ENCODE measurements at regions not wholly inside any gene's neighbourhood (a gene's known extent, or its start where the extent isn't known, plus 50 kb on each side); places are given as distances from the start of the nearest gene placed in this dataset.
A peak's percentile ranks its signal among the peaks of the same experiment; 100 is the strongest.
"Not testable (repeated sequence)": the region's sequence is repeated elsewhere in the genome, so short reads cannot be mapped to it uniquely, and the experiment has no call there.

DNA sequence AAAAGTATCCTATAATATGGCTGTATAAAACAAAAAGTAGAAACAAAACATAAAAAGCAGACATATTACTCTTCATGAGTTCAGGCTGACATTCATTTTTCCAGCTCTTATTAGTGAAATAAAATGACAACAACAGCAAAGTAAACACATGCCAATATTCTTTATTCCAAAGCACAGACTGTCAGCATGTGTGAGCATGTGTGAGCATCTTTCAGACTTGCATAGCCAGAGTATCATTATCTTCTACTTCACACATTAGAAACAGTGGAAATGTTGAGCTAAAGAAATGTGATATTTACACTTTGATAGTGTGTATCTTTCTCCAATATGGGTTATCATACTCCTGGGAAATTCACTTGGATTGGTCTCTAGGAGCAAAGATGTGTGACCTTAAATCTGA, 476.6 kb upstream of the TMEM132C start:
- Histone ChIP-seq H3K4me1 (replicated peaks) (peaks cover 7% of the 10 kb centered on the region), H3K27me3 (replicated peaks) (no peaks in the 10 kb centered on the region), H3K4me3 (no peak overlapping the region), H3K27ac (no peak overlapping the region), H3K36me3 (no peaks in the 10 kb centered on the region), H3K9me3 (replicated peaks) (no peaks in the 10 kb centered on the region)
- DNase-seq (ENCODE audit: low read depth in 1 of 2, low spot score in 2 of 2): no peak

DNA sequence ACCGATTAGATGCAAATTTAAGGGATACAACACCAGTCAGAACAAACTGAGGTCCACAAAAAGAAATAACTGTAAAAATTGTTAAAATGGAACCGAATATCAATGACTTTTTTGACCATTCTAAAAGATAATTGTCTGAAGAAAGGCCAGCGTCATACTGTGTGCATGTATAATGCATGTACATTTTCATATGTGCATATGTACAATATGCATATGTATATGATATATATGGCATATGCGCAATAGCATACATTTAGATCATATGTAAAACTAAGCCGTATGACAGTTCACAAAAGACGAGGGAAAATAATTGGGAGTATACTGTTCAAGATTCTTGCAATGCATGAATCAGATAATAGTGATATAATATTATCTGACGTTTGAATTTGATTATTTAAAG, 475.8 kb upstream of the TMEM132C start:
- Histone ChIP-seq H3K36me3 (no peaks in the 10 kb centered on the region), H3K27ac (no peak overlapping the region), H3K4me3 (no peak overlapping the region), H3K27me3 (replicated peaks) (no peaks in the 10 kb centered on the region), H3K9me3 (replicated peaks) (no peaks in the 10 kb centered on the region), H3K4me1 (replicated peaks) (no peaks in the 10 kb centered on the region)
- DNase-seq (ENCODE audit: low read depth in 1 of 2, low spot score in 2 of 2): no peak

DNA sequence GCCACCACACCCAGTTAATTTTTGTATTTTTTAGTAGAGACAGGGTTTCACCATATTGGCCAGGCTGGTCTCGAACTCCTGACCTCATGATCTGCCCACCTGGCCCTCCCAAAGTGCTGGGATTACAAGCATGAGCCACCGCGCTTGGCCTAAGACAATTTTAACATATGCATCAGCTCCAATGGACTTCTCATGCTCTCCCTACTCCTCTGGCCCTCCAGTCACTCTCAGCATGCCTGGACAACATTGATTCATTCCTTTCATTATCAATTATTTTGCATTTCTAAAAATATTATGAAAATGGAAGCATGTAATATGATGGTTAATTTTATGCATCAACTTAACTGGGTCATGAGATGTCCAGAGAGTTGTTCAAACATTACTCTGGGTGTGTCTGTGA, 469.1 kb upstream of the TMEM132C start:
- DNase-seq (ENCODE audit: low read depth in 1 of 2, low spot score in 2 of 2): no peak
- no peak overlapping the region for H3K27ac ChIP-seq
- H3K36me3 ChIP-seq: no peaks in the 10 kb centered on the region
- H3K27me3 ChIP-seq (replicated peaks): no peaks in the 10 kb centered on the region
- H3K4me1 ChIP-seq (replicated peaks): no peaks in the 10 kb centered on the region
- H3K9me3 ChIP-seq (replicated peaks): no peaks in the 10 kb centered on the region
- no peak overlapping the region for H3K4me3 ChIP-seq

DNA sequence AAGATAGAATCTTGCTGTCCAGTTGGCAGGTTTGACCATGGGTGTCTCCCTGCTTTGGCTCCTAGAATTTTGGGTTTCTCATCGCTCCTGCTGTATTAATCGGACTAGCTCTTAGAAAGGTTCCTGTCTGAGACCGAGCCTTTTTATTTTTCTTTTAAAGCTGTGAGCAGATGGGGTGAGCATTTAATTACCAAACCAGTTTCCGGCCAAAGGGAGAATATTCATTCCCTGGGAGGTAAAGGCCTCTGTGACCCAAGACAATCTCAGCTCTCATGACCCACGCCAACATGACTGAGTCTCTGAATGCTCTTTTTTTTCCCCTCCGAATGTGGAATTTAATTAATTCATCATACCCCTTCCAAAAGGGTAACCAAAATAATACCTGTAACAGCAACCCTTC, 464.7 kb upstream of the TMEM132C start:
- DNase-seq (ENCODE audit: low read depth in 1 of 2, low spot score in 2 of 2): no peak
- Histone ChIP-seq H3K4me3 (no peak overlapping the region), H3K36me3 (no peaks in the 10 kb centered on the region), H3K27me3 (replicated peaks) (no peaks in the 10 kb centered on the region), H3K27ac (no peak overlapping the region), H3K9me3 (replicated peaks) (no peaks in the 10 kb centered on the region), H3K4me1 (replicated peaks) (no peaks in the 10 kb centered on the region)

DNA sequence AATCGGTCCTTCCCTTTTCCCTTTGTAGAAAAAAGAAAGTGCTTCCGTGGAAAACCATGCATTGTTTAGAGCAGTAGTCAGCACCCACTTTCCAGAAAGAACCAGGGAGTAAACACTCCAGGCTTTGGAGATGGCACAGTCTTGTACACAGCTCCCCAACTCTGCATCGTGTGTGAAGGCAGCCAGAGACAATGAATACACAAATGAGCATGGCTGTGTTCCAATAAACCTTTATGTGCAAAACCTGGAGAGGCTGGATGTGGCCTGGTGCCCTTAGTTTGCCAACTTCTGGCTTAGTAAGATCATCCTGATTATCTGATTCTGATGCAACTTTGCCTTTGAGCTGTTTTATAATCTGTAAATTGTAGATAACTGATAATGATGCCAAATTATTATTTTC, 463.4 kb upstream of the TMEM132C start:
- Histone ChIP-seq H3K4me3 (no peak overlapping the region), H3K36me3 (no peaks in the 10 kb centered on the region), H3K27me3 (replicated peaks) (no peaks in the 10 kb centered on the region), H3K27ac (no peak overlapping the region), H3K4me1 (replicated peaks) (no peaks in the 10 kb centered on the region), H3K9me3 (replicated peaks) (no peaks in the 10 kb centered on the region)
- no peak for DNase-seq (ENCODE audit: low read depth in 1 of 2, low spot score in 2 of 2)

DNA sequence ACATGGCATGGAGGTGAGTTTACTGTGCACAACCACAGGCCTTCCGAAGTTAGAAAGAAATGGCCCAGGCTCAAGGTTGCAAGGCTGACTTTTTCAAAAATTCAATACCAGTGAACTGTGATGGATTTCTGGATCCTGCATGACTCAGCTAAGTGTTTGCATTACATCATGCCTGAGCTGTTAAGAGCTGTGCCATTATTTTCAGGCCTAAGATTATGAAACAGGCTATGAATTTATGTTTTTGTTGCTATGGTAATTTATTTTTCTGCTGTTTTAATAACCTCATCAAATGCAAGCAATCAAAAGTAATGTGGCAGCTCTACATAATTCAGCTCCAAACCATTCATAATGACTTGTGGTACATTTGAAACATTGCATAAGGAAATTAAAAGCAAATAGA, 457.7 kb upstream of the TMEM132C start:
- Histone ChIP-seq H3K9me3 (replicated peaks) (no peaks in the 10 kb centered on the region), H3K27me3 (replicated peaks) (no peaks in the 10 kb centered on the region), H3K4me3 (no peak overlapping the region), H3K4me1 (replicated peaks) (peaks cover 35% of the 10 kb centered on the region), H3K27ac (peak overlapping the region; percentile 88), H3K36me3 (no peaks in the 10 kb centered on the region)
- peak in 1 of 2 experiments; percentile 60 for DNase-seq (ENCODE audit: low read depth in 1 of 2, low spot score in 2 of 2)

DNA sequence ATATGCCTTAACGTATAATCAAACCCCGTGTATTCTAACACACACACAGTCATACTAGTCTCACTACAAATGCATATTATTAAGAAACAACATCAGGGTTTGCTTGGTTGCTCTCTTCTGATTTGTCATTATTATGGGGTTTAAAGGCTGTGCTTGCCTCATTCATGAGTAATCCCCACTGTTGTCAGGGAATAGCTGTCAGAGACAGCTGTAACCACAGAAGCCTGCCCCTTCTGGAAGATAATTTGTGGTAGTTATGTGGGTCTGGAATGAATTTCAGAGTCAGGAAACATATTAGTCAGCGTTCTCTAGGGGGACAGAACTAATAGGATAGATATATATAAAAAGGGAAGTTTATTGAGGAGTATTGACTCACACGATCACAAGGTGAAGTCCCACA, 456.9 kb upstream of the TMEM132C start:
- peak overlapping the region; percentile 88 for H3K27ac ChIP-seq
- H3K36me3 ChIP-seq: no peaks in the 10 kb centered on the region
- H3K4me3 ChIP-seq: no peak overlapping the region
- no peaks in the 10 kb centered on the region for H3K27me3 ChIP-seq (replicated peaks)
- peaks cover 35% of the 10 kb centered on the region for H3K4me1 ChIP-seq (replicated peaks)
- no peaks in the 10 kb centered on the region for H3K9me3 ChIP-seq (replicated peaks)
- DNase-seq (ENCODE audit: low read depth in 1 of 2, low spot score in 2 of 2): peak; percentile 78 to 88

DNA sequence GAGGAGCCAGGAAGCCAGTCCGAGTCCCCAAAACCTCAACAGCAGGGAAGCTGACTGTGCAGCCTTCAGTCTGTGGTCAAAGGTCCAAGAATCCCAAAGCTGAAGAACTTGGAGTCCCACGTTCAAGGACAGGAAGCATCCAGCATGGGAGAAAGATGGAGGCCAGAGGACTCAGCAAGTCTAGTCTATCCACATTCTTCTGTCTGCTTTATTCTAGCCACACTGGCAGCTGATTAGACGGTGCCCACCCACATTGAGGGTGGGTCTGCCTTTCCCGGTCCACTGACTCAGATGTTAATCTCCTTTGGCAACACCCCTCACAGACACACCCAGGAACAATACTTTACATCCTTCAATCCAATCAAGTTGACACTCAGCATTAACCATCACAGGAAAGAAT, 456.5 kb upstream of the TMEM132C start:
- H3K27ac ChIP-seq: peak overlapping the region; percentile 88
- not testable (repeated sequence) for H3K27me3 ChIP-seq (replicated peaks); H3K9me3 ChIP-seq (replicated peaks); H3K36me3 ChIP-seq; H3K4me3 ChIP-seq
- DNase-seq (ENCODE audit: low read depth in 1 of 2, low spot score in 2 of 2): peak; percentile 78 to 81
- H3K4me1 ChIP-seq (replicated peaks): peaks cover 35% of the 10 kb centered on the region

DNA sequence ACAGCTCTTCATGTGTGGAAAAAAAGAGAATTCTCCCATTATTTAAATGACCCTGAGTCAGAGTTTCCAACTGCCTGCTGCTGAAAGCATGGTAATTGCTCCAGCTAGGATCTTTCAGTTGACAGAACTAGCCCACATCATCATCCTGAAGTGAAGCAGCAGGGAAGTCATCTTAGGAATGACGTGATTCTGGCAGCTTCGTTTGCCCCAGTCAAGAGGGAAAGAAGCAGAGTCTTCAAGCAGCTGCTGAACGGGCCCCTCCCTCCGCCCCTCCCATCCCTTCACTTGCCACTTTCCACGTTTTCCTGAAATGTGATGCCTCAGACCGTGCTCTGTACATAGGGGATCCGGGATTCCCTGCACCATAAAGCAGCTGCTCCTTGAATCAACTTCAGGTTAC, 455.0 kb upstream of the TMEM132C start:
- no peaks in the 10 kb centered on the region for H3K36me3 ChIP-seq
- H3K27ac ChIP-seq: peak overlapping the region; percentile 28; the same call in 1 of the 2 replicates
- DNase-seq (ENCODE audit: low read depth in 1 of 2, low spot score in 2 of 2): peak in 1 of 2 experiments; percentile 30
- H3K9me3 ChIP-seq (replicated peaks): no peaks in the 10 kb centered on the region
- H3K27me3 ChIP-seq (replicated peaks): no peaks in the 10 kb centered on the region
- peaks cover 35% of the 10 kb centered on the region for H3K4me1 ChIP-seq (replicated peaks)
- H3K4me3 ChIP-seq: no peak overlapping the region

DNA sequence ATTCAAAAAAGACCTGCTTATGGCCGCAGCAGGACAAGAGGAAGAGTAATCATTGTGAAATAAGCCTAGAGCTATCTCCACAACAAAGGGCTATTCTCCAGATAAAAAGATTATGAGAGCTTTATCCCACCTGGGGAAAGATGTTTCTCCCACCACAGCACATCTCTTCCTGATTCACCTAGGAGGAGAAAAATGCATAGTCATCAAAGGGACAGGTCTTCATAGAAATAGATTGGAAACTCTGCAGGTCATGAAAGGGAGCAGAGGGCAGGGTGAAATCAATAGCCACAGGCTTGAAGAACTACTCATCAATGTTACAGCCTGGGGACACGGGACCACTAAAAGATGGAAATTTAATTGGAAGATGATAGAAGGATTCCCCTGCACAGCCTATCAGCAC, 453.8 kb upstream of the TMEM132C start:
- H3K27ac ChIP-seq: no peak overlapping the region
- DNase-seq (ENCODE audit: low read depth in 1 of 2, low spot score in 2 of 2): no peak
- H3K27me3 ChIP-seq (replicated peaks): no peaks in the 10 kb centered on the region
- no peaks in the 10 kb centered on the region for H3K9me3 ChIP-seq (replicated peaks)
- no peaks in the 10 kb centered on the region for H3K36me3 ChIP-seq
- no peak overlapping the region for H3K4me3 ChIP-seq
- H3K4me1 ChIP-seq (replicated peaks): peaks cover 35% of the 10 kb centered on the region

DNA sequence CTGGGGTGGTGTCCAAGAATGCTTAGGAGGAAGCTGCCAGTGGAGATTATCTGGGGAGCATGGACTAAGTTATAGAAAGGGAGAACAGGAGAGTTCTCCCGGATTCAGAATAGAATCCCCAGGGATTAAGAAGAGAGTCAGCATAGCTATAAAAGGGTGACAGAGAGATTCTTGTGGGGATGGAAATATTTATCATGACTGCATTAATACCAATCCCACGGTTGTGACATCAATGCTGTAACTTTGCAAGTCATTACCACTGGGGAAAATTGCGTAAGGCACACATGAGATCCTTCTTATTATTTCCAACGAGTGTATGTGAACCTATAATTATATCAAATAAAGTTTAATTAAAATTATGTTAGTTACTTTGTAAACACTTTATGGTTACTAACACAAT, 447.9 kb upstream of the TMEM132C start:
- Histone ChIP-seq H3K36me3 (no peaks in the 10 kb centered on the region), H3K4me1 (replicated peaks) (no peaks in the 10 kb centered on the region), H3K4me3 (no peak overlapping the region), H3K27me3 (replicated peaks) (no peaks in the 10 kb centered on the region), H3K9me3 (replicated peaks) (no peaks in the 10 kb centered on the region), H3K27ac (no peak overlapping the region)
- no peak for DNase-seq (ENCODE audit: low read depth in 1 of 2, low spot score in 2 of 2)

DNA sequence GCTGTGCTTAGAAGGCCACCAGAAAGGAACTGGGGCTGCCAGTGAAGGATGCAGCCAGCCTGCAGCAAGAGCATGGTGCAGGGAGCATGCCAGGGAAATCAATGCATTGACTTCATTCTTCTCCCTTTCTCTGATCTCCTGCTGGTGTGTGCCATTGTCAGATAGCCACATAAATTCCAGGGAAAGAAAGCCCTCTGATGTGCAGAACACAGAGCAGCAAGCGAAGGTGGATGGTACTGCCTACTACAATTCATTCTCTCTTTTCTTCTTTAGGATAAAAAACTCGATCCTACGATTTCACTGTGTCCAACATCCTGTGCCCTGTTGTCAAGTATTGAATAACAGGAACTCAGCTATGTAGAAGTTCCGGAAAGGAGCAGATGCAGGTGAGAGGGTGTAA, 446.7 kb upstream of the TMEM132C start:
- no peaks in the 10 kb centered on the region for H3K27me3 ChIP-seq (replicated peaks)
- DNase-seq (ENCODE audit: low read depth in 1 of 2, low spot score in 2 of 2): no peak
- H3K9me3 ChIP-seq (replicated peaks): no peaks in the 10 kb centered on the region
- no peaks in the 10 kb centered on the region for H3K36me3 ChIP-seq
- H3K27ac ChIP-seq: no peak overlapping the region
- no peaks in the 10 kb centered on the region for H3K4me1 ChIP-seq (replicated peaks)
- H3K4me3 ChIP-seq: no peak overlapping the region

DNA sequence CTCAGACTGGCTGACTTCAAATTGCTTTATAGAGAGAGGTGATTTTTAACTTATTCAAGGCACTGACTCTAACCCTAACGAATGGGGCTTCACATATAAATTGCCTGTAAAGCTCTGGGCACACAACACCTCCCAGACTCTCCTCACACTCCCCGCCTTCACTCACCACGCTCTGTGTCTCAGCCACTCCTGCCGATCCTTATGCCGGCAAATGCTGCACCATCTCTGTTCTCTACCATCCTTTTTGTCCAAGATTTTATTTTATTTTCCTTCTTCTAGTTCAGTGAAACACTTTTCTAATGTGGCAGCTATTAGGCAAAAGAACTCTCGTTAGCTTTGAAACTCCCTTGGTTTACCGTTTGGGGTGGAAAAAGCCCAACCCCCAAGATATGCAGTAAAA, 446.1 kb upstream of the TMEM132C start:
- H3K4me1 ChIP-seq (replicated peaks): no peaks in the 10 kb centered on the region
- no peak overlapping the region for H3K4me3 ChIP-seq
- H3K27me3 ChIP-seq (replicated peaks): no peaks in the 10 kb centered on the region
- H3K36me3 ChIP-seq: no peaks in the 10 kb centered on the region
- DNase-seq (ENCODE audit: low read depth in 1 of 2, low spot score in 2 of 2): no peak
- H3K9me3 ChIP-seq (replicated peaks): no peaks in the 10 kb centered on the region
- H3K27ac ChIP-seq: no peak overlapping the region

DNA sequence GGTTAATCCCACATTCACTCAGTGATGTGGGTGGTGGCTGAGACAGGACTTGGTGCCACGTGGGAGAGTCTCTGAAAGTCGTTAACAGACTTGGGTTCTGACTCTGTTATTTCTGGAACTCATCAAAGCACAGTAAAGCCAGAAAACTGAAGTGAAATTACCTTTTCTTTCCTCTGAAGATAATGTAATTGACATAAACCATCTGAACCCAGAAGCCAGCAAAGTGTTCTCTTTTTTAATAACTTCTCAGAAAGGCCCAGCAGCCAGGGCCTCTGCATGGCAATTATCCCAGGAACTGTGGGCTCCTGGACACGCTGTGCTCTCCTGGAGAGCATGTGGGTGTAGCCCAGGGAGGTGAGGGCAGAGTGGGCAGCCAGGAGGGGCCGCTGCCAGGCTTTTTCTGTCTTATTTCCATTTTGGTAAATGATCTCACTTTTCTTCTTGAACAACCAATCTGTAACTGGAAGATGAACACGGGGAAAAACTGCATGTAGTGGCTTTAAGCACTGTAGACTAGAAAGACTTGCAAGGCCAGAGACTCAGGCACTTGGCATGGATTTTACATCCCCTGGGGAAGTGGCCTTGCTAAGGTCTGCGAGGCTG, 444.1 kb upstream of the TMEM132C start:
- no peaks in the 10 kb centered on the region for H3K9me3 ChIP-seq (replicated peaks)
- no peaks in the 10 kb centered on the region for H3K36me3 ChIP-seq
- no peak overlapping the region for H3K4me3 ChIP-seq
- no peaks in the 10 kb centered on the region for H3K4me1 ChIP-seq (replicated peaks)
- DNase-seq (ENCODE audit: low read depth in 1 of 2, low spot score in 2 of 2): no peak
- H3K27me3 ChIP-seq (replicated peaks): no peaks in the 10 kb centered on the region
- no peak overlapping the region for H3K27ac ChIP-seq

DNA sequence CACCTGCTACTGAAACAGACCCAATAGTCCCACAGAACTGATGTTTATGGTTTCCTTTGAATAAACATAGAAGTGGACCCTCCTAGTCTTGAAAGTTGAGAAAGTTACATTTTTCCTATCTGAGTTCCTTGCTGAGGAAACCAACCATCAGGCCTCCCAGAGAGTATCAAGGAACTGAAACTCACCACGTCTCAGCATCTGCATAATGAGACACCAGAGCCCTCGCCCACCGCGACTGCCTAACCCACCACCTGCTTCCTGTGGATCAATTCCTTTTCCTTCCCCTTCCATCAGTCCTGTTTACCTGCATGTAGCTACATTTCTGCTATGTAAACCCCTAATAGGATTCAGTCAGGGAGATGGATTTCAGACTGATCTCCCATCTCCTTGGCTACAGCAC, 443.2 kb upstream of the TMEM132C start:
- Histone ChIP-seq H3K4me1 (replicated peaks) (no peaks in the 10 kb centered on the region), H3K27ac (no peak overlapping the region), H3K36me3 (no peaks in the 10 kb centered on the region), H3K4me3 (no peak overlapping the region), H3K9me3 (replicated peaks) (no peaks in the 10 kb centered on the region), H3K27me3 (replicated peaks) (no peaks in the 10 kb centered on the region)
- DNase-seq (ENCODE audit: low read depth in 1 of 2, low spot score in 2 of 2): no peak
